ENCODE measurements at regions not wholly inside any gene's neighbourhood (a gene's known extent, or its start where the extent isn't known, plus 50 kb on each side); places are given as distances from the start of the nearest gene placed in this dataset.

GRCh38 chr5:130693509-130693908 lies 471.5 kb downstream of the HINT1 start:
- TF ChIP-seq KDM1A (IDR thresholded peaks at IDR 0.05) (no peak), CTCF (IDR thresholded peaks at IDR 0.05 in 2 of 3, conservative IDR thresholded peaks at IDR 0.05 in 1 of 3; ENCODE audit: insufficient read depth in 2 of 3, low read depth in 1 of 3, low read length in 3 of 3) (no peak), CUX1 (CRISPR knock-in tag; IDR thresholded peaks at IDR 0.05) (no peak), ZNF263 (CRISPR knock-in tag; IDR thresholded peaks at IDR 0.05; ENCODE audit: borderline replicate concordance) (no peak), NR2C2 (CRISPR knock-in tag; IDR thresholded peaks at IDR 0.05) (no peak), NR2C2 (tag; IDR thresholded peaks at IDR 0.05) (no peak), ZNF121 (CRISPR knock-in tag; conservative IDR thresholded peaks at IDR 0.05) (no peak), SMARCA4 (IDR thresholded peaks at IDR 0.05) (no peak), ZFX (CRISPR knock-in tag; IDR thresholded peaks at IDR 0.05) (no peak), PCBP1 (IDR thresholded peaks at IDR 0.05; ENCODE audit: low read depth, low read length, poor library complexity, severe bottlenecking) (no peak), BRF2 (IDR thresholded peaks at IDR 0.05; ENCODE audit: borderline replicate concordance, insufficient read depth, insufficient read length) (no peak), ZNF318 (IDR thresholded peaks at IDR 0.05; ENCODE audit: borderline replicate concordance in 1 of 2, low read depth in 1 of 2) (no peak)
